Psoas muscle (tissue), 7 donors: ENCODE measurements at regions not wholly inside any gene's neighbourhood (a gene's known extent, or its start where the extent isn't known, plus 50 kb on each side); places are given as distances from the start of the nearest gene placed in this dataset.

Experiments used
- ATAC-seq, 4 donors: fragments of 200-7000 bp; cut with Tn5 transposase; one replicate each; pipeline ENCODE4 v1.9.1; 2020; ENCODE audit warnings: moderate library complexity in 3 of 4, mild to moderate bottlenecking in 2 of 4
- DNase-seq, 2 donors: peaks; one replicate each; pipeline ENCODE4 v3.0.0-alpha.2; 2020
- H3K27ac ChIP-seq: fragments of 200-600 bp; one replicate; pipeline ENCODE4 v1.8.0; 2022
- H3K27me3 ChIP-seq, 3 donors: fragments of 200-600 bp in 1 of 3; one replicate each; pipeline versions ENCODE4 v1.6.1 to v1.8.0; 2013 to 2022; ENCODE audit warnings: low read length in 2 of 3, mild to moderate bottlenecking in 2 of 3, moderate library complexity in 1 of 3; ENCODE audit not compliant: insufficient read depth in 3 of 3
- H3K36me3 ChIP-seq, 2 donors: fragments of 200-600 bp in 1 of 2; one replicate each; pipeline versions ENCODE4 v1.6.1 to v1.8.0; 2013 to 2022; ENCODE audit warnings: low read depth in 1 of 2, mild to moderate bottlenecking in 1 of 2, moderate library complexity in 1 of 2; ENCODE audit not compliant: insufficient read depth in 1 of 2
- H3K4me1 ChIP-seq: fragments of 200-600 bp; one replicate; pipeline ENCODE4 v1.8.0; 2022
- H3K4me3 ChIP-seq: fragments of 200-600 bp; one replicate; pipeline ENCODE4 v1.8.0; 2022; ENCODE audit warnings: mild to moderate bottlenecking
- H3K9me3 ChIP-seq: fragments of 200-600 bp; one replicate; pipeline ENCODE4 v1.8.0; 2022
- CTCF ChIP-seq: fragments of 200-600 bp; IDR thresholded peaks from one replicate; pipeline ENCODE4 v1.8.0; 2022; ENCODE audit warnings: antibody characterized with exemption
- WGBS, 3 donors: extraction: QIAGEN DNeasy Blood & Tissue Kit; methylation state at CpG; one replicate each; pipeline versions ENCODE4 v1.1.6 to v1.1.7; 2013; 5-methylcytosine and 5-hydroxymethylcytosine counted together
- intact Hi-C, 2 donors: fragments of 100-400 bp; cut with DNase I; formaldehyde crosslinking; loops; one replicate each; pipeline versions ENCODE4 v1.11.0 to v1.14.2; 2022
- donor health status: healthy with polysubstance abuse.
- donor health status: DM: no; HTN: no; CAD: no; lungs with moderate emphysema.
- donor health status: Bipolar disorder and iron deficiency.
- donor health status: healthy.
- donor health status: DM: yes; HTN: yes; CAD: no.
- donor health status: DM: no; HTN: no; CAD: no.
- donor health status: DM: yes; HTN: yes; CAD: no.

GRCh38 chr14:104318558-104319490 lies 180.4 kb downstream of the KIF26A start:
- Histone ChIP-seq H3K27ac (no peak overlapping the region), H3K27me3 (peaks cover 0 to 22% (median 4%) of the 10 kb centered on the region in 3 donors), H3K4me1 (no peaks in the 10 kb centered on the region), H3K9me3 (no peaks in the 10 kb centered on the region), H3K4me3 (no peak overlapping the region), H3K36me3 (no peaks in the 10 kb centered on the region)
- DNase-seq (no peak), ATAC-seq (no peak)
- TF ChIP-seq CTCF, result no peak
- intact Hi-C loops, result no loop called here
- WGBS, 3 donors, result 71 to 75% (median 72%) methylated on average over 23 to 25 of the region's 25 CpGs

GRCh38 chr14:104319491-104320241 lies 181.3 kb downstream of the KIF26A start:
- no peak for TF ChIP-seq CTCF
- Histone ChIP-seq H3K27me3 (peaks cover 0 to 22% (median 4%) of the 10 kb centered on the region in 3 donors), H3K27ac (no peak overlapping the region)

GRCh38 chr14:104320611-104321086 lies 182.3 kb downstream of the KIF26A start:
- Histone ChIP-seq H3K36me3 (no peaks in the 10 kb centered on the region), H3K27me3 (peaks cover 0 to 22% (median 4%) of the 10 kb centered on the region in 3 donors), H3K4me3 (no peak overlapping the region), H3K4me1 (no peaks in the 10 kb centered on the region), H3K27ac (no peak overlapping the region), H3K9me3 (no peaks in the 10 kb centered on the region)
- WGBS, 3 donors, result 29 to 32% (median 30%) methylated on average over 18 to 20 of the region's 20 CpGs
- peak in 1 of 2 donors; percentile 42 for DNase-seq
- TF ChIP-seq CTCF, result no peak
- ATAC-seq, result no peak
- intact Hi-C loops, result no loop called here

More at GRCh38 chr14:104319491-104320241, 181.3 kb downstream of the KIF26A start:
- Histone ChIP-seq H3K36me3 (no peaks in the 10 kb centered on the region), H3K4me3 (no peak overlapping the region), H3K4me1 (no peaks in the 10 kb centered on the region), H3K9me3 (no peaks in the 10 kb centered on the region)
- whole genome bisulfite sequencing, 3 donors, result 83 to 93% (median 83%) methylated on average over 17 to 23 of the region's 23 CpGs
- ATAC-seq (no peak), DNase-seq (no peak)
- intact Hi-C loops, result no loop called here

GRCh38 chr14:104321088-104321801 lies 182.9 kb downstream of the KIF26A start:
- no peak for DNase-seq
- H3K27ac ChIP-seq, result no peak overlapping the region
- no peak overlapping the region for H3K4me3 ChIP-seq
- no peak for TF ChIP-seq CTCF
- intact Hi-C loops, result no loop called here
- no peaks in the 10 kb centered on the region for H3K36me3 ChIP-seq
- 51 to 57% (median 56%) methylated on average over 24 of the region's 24 CpGs for WGBS, 3 donors
- peaks cover 0 to 22% (median 4%) of the 10 kb centered on the region in 3 donors for H3K27me3 ChIP-seq
- no peaks in the 10 kb centered on the region for H3K4me1 ChIP-seq
- H3K9me3 ChIP-seq, result no peaks in the 10 kb centered on the region
- no peak for ATAC-seq
